Glutamatergic neuron (in vitro differentiated cells): ENCODE measurements at regions not wholly inside any gene's neighbourhood (a gene's known extent, or its start where the extent isn't known, plus 50 kb on each side); places are given as distances from the start of the nearest gene placed in this dataset.

ENCODE experiments used
- DNase-seq: peaks from one replicate; pipeline ENCODE4 v3.0.0; 2022
- H3K27ac Mint-ChIP-seq: one replicate; pipeline ENCODE4 v1.8.0; 2020; ENCODE audit warnings: mild to moderate bottlenecking, mixed read lengths, inconsistent platforms; ENCODE audit not compliant: unreplicated experiment
- H3K27me3 Mint-ChIP-seq: one replicate; pipeline ENCODE4 v1.8.0; 2020; ENCODE audit warnings: mild to moderate bottlenecking, moderate library complexity, mixed read lengths, inconsistent platforms; ENCODE audit not compliant: unreplicated experiment
- H3K36me3 Mint-ChIP-seq: one replicate; pipeline ENCODE4 v1.8.0; 2020; ENCODE audit warnings: mild to moderate bottlenecking, mixed read lengths, inconsistent platforms; ENCODE audit not compliant: unreplicated experiment
- H3K4me1 Mint-ChIP-seq: one replicate; pipeline ENCODE4 v1.8.0; 2020; ENCODE audit warnings: mild to moderate bottlenecking, low read depth, mixed read lengths, inconsistent platforms; ENCODE audit not compliant: unreplicated experiment
- H3K4me3 Mint-ChIP-seq: one replicate; pipeline ENCODE4 v1.8.0; 2020; ENCODE audit warnings: mild to moderate bottlenecking, mixed read lengths, inconsistent platforms; ENCODE audit not compliant: unreplicated experiment
- H3K9me3 Mint-ChIP-seq: one replicate; pipeline ENCODE4 v1.8.0; 2020; ENCODE audit warnings: mild to moderate bottlenecking, moderate library complexity, mixed read lengths, inconsistent platforms; ENCODE audit not compliant: unreplicated experiment
- CTCF ChIP-seq: fragments of 200-600 bp; sonication (generic); IDR thresholded peaks from one replicate; pipeline ENCODE4 v1.5.0; 2021; ENCODE audit not compliant: partially characterized antibody, unreplicated experiment

GRCh38 chr1:68328490-68328889 is 96.2 kb upstream of the WLS start:
- H3K27ac Mint-ChIP-seq = no peak overlapping the region
- H3K36me3 Mint-ChIP-seq = no peaks in the 10 kb centered on the region
- H3K4me3 Mint-ChIP-seq = no peak overlapping the region
- no peak for TF ChIP-seq CTCF
- no peaks in the 10 kb centered on the region for H3K27me3 Mint-ChIP-seq
- H3K4me1 Mint-ChIP-seq = no peaks in the 10 kb centered on the region
- no peaks in the 10 kb centered on the region for H3K9me3 Mint-ChIP-seq
- no peak for DNase-seq

- no peak for TF ChIP-seq CTCF
- Mint-ChIP-seq H3K27ac (no peak overlapping the region), H3K4me3 (no peak overlapping the region), H3K27me3 (no peaks in the 10 kb centered on the region), H3K36me3 (no peaks in the 10 kb centered on the region), H3K4me1 (no peaks in the 10 kb centered on the region), H3K9me3 (no peaks in the 10 kb centered on the region)
- no peak for DNase-seq
Observed at GRCh38 chr1:68327414-68327813, 95.1 kb upstream of the WLS start.

GRCh38 chr1:68326481-68326880 is 94.2 kb upstream of the WLS start:
- DNase-seq = no peak
- H3K36me3 Mint-ChIP-seq = no peaks in the 10 kb centered on the region
- no peaks in the 10 kb centered on the region for H3K9me3 Mint-ChIP-seq
- no peak overlapping the region for H3K27ac Mint-ChIP-seq
- H3K27me3 Mint-ChIP-seq = no peaks in the 10 kb centered on the region
- TF ChIP-seq CTCF = no peak
- H3K4me1 Mint-ChIP-seq = no peaks in the 10 kb centered on the region
- no peak overlapping the region for H3K4me3 Mint-ChIP-seq

- H3K4me1 Mint-ChIP-seq = peaks cover 2% of the 10 kb centered on the region
- no peak for TF ChIP-seq CTCF
- H3K9me3 Mint-ChIP-seq = no peaks in the 10 kb centered on the region
- DNase-seq = no peak
- no peaks in the 10 kb centered on the region for H3K36me3 Mint-ChIP-seq
- H3K27ac Mint-ChIP-seq = no peak overlapping the region
- H3K4me3 Mint-ChIP-seq = no peak overlapping the region
- no peaks in the 10 kb centered on the region for H3K27me3 Mint-ChIP-seq
Observed at GRCh38 chr1:68324316-68324715, 92.0 kb upstream of the WLS start.

GRCh38 chr1:68322837-68323687 is 90.7 kb upstream of the WLS start:
- no peaks in the 10 kb centered on the region for H3K36me3 Mint-ChIP-seq
- H3K27me3 Mint-ChIP-seq = no peaks in the 10 kb centered on the region
- no peak for TF ChIP-seq CTCF
- H3K4me1 Mint-ChIP-seq = peaks cover 2% of the 10 kb centered on the region
- H3K27ac Mint-ChIP-seq = no peak overlapping the region
- no peaks in the 10 kb centered on the region for H3K9me3 Mint-ChIP-seq
- no peak overlapping the region for H3K4me3 Mint-ChIP-seq
- no peak for DNase-seq
